Kidney (tissue), 13 donors: ENCODE measurements at regions not wholly inside any gene's neighbourhood (a gene's known extent, or its start where the extent isn't known, plus 50 kb on each side); places are given as distances from the start of the nearest gene placed in this dataset.
"Not testable (repeated sequence)": the region's sequence is repeated elsewhere in the genome, so short reads cannot be mapped to it uniquely, and the experiment has no call there.

Source experiments
- DNase-seq, 5 donors: peaks; one replicate each; pipeline ENCODE4 v3.0.0-alpha.2; 2013 to 2020
- FAIRE-seq: peaks from 2 replicates; lab custom pipeline; 2012; peaks lifted over from hg19 to GRCh38; lab: Jason Lieb, UNC
- H3K27ac ChIP-seq, 2 donors: one replicate each; pipeline ENCODE4 v1.7.0; 2013; ENCODE audit warnings: low read depth in 2 of 2, low read length in 2 of 2, inconsistent platforms in 1 of 2
- H3K27me3 ChIP-seq: one replicate; pipeline ENCODE4 v1.7.1; 2013; ENCODE audit warnings: low read length, inconsistent platforms; ENCODE audit not compliant: control insufficient read depth, insufficient read depth
- H3K36me3 ChIP-seq, 3 donors: one replicate each; pipeline versions ENCODE4 v1.7.0 to v1.7.1; 2013; ENCODE audit warnings: low read length in 3 of 3, control low read depth in 1 of 3, inconsistent platforms in 1 of 3; ENCODE audit not compliant: insufficient read depth in 3 of 3, control insufficient read depth in 2 of 3
- H3K4me1 ChIP-seq, 3 donors: one replicate each; pipeline versions ENCODE4 v1.7.0 to v1.7.1; 2013; ENCODE audit warnings: low read length in 3 of 3, inconsistent platforms in 1 of 3, low read depth in 1 of 3; ENCODE audit not compliant: control insufficient read depth in 2 of 3, insufficient read depth in 2 of 3
- H3K4me3 ChIP-seq, 3 donors: one replicate each; pipeline versions ENCODE4 v1.7.0 to v1.8.1; 2013; ENCODE audit warnings: low read length in 3 of 3, control low read depth in 1 of 3, inconsistent platforms in 1 of 3
- H3K9ac ChIP-seq, 3 donors: one replicate each; pipeline versions ENCODE4 v1.7.0 to v1.7.1; 2013; ENCODE audit warnings: low read length in 3 of 3, control low read depth in 1 of 3, inconsistent platforms in 1 of 3
- H3K9me3 ChIP-seq, 3 donors: one replicate each; pipeline versions ENCODE4 v1.7.0 to v1.7.1; 2013; ENCODE audit warnings: low read length in 3 of 3, control low read depth in 1 of 3, inconsistent platforms in 1 of 3; ENCODE audit not compliant: control insufficient read depth in 2 of 3, insufficient read depth in 1 of 3
- CTCF ChIP-seq: IDR thresholded peaks from 3 replicates; pipeline ENCODE4 v1.5.1; 2012; ENCODE audit warnings: mild to moderate bottlenecking, moderate library complexity, borderline replicate concordance; ENCODE audit not compliant: insufficient read depth; ENCODE audit errors: extremely low read depth
- intact Hi-C: fragments of 100-400 bp; cut with DNase I; formaldehyde crosslinking; loops from one replicate; pipeline ENCODE4 v1.11.1; 2022
- donor health status: control.
- donor health status: control.
- donor health status: control.
- donor health status: control.
- donor health status: control.
- donor health status: DM: yes; HTN: yes; CAD: no.
- donor health status: Normal renal cell carcinoma (clear cell type).

GRCh38 chr2:234880551-234881211 is 71.1 kb upstream of the SH3BP4 start:
- Histone ChIP-seq H3K27ac (peak overlapping the region in 1 of 2 donors; percentile 54), H3K27me3 (no peaks in the 10 kb centered on the region), H3K4me3 (no peak overlapping the region), H3K9ac (peak overlapping the region in 1 of 3 donors; percentile 15), H3K4me1 (peaks cover 0 to 10% (median 6%) of the 10 kb centered on the region in 3 donors), H3K36me3 (no peaks in the 10 kb centered on the region), H3K9me3 (no peaks in the 10 kb centered on the region)
- intact Hi-C loops = no loop called here
- DNase-seq = no peak
- no peak for FAIRE-seq
- no peak for TF ChIP-seq CTCF

- H3K9ac ChIP-seq = no peak overlapping the region
- no peaks in the 10 kb centered on the region for H3K27me3 ChIP-seq
- H3K4me1 ChIP-seq = peaks cover 0 to 10% (median 0%) of the 10 kb centered on the region in 3 donors
- H3K36me3 ChIP-seq = no peaks in the 10 kb centered on the region
- intact Hi-C loops = no loop called here
- no peak for DNase-seq
- TF ChIP-seq CTCF = no peak
- H3K4me3 ChIP-seq = no peak overlapping the region
- no peak for FAIRE-seq
- no peak overlapping the region for H3K27ac ChIP-seq
- H3K9me3 ChIP-seq = no peaks in the 10 kb centered on the region
These were observed 72.0 kb upstream of the SH3BP4 start for GRCh38 chr2:234879671-234880455.

GRCh38 chr2:234876621-234877020 is 75.2 kb upstream of the SH3BP4 start:
- H3K4me1 ChIP-seq, H3K36me3 ChIP-seq, intact Hi-C loops, DNase-seq, H3K4me3 ChIP-seq, H3K27ac ChIP-seq, H3K27me3 ChIP-seq, H3K9ac ChIP-seq, FAIRE-seq, H3K9me3 ChIP-seq: not testable (repeated sequence)

GRCh38 chr2:234874347-234875046 is 77.3 kb upstream of the SH3BP4 start:
- no peak overlapping the region for H3K9ac ChIP-seq
- intact Hi-C loops = no loop called here
- no peak overlapping the region for H3K27ac ChIP-seq
- FAIRE-seq = no peak
- peak in 1 of 5 donors; percentile 14 for DNase-seq
- no peaks in the 10 kb centered on the region for H3K36me3 ChIP-seq
- no peaks in the 10 kb centered on the region for H3K27me3 ChIP-seq
- H3K9me3 ChIP-seq = no peaks in the 10 kb centered on the region
- no peak overlapping the region for H3K4me3 ChIP-seq
- H3K4me1 ChIP-seq = no peaks in the 10 kb centered on the region
- no peak for TF ChIP-seq CTCF
